Pulmonary artery endothelial cell (primary cell): ENCODE measurements at regions not wholly inside any gene's neighbourhood (a gene's known extent, or its start where the extent isn't known, plus 50 kb on each side); places are given as distances from the start of the nearest gene placed in this dataset.

Experiments used
- DNase-seq: peaks from one replicate; pipeline ENCODE4 v3.0.0-alpha.2; 2011; ENCODE audit warnings: low read depth, low spot score

- no peak for DNase-seq
These were observed 262.5 kb upstream of the SORCS1 start for GRCh38 chr10:107427016-107427415.

DNA sequence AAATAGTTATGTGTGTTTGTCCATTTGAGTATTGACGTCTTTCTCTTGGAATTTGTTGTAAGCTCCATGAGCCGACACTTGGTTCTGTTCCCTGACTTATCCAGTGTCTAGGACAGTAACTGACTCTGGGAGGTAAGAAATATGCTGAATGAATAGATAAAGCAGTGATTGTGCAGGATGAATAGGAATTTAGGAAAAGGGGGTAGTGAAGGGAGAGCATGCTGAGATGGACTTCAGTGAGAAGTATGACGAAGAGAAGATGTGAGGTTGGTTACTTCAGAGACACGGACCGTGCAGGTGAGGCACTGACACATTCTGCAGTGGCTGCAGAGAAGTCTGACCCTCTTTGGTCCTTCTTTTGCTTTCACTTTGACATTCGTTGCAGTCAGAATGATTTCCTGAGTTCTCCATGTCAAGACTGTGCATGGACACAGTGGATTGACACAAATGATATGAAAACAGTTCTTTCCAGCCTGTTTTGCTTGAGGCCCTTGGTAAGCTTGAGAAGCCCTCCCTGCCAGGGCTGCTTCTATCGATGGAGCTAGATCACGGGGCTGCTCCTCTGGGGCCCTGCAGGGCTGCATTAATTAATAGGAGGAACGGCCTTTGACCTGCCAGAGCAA, 261.5 kb upstream of the SORCS1 start:
- no peak for DNase-seq

DNA sequence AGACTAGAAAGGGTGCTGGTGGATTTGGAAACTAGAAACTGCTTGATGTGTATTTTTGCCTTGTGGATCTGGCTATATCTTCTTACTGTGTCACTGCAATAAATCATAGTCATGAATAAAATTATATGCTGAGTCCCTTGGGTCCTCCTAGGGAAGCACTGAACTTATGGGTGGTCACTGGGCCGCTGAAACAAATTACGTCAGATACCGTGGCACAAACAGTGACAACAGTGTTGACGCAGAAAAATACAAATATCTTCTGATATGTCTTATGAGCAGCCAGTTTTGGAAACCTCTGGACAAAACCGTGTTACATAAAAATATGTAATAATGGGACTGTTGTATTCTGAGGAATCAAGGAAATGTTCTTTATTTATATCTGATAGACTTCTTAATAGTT, 260.1 kb upstream of the SORCS1 start:
- DNase-seq = no peak

- DNase-seq = no peak
These were observed 259.4 kb upstream of the SORCS1 start for GRCh38 chr10:107423903-107424302.

- DNase-seq = no peak
These were observed 258.2 kb upstream of the SORCS1 start for GRCh38 chr10:107422681-107423080.

- DNase-seq = no peak
These were observed 255.7 kb upstream of the SORCS1 start for GRCh38 chr10:107420196-107420595.

GRCh38 chr10:107418085-107418806, 253.7 kb upstream of the SORCS1 start:
- no peak for DNase-seq

DNA sequence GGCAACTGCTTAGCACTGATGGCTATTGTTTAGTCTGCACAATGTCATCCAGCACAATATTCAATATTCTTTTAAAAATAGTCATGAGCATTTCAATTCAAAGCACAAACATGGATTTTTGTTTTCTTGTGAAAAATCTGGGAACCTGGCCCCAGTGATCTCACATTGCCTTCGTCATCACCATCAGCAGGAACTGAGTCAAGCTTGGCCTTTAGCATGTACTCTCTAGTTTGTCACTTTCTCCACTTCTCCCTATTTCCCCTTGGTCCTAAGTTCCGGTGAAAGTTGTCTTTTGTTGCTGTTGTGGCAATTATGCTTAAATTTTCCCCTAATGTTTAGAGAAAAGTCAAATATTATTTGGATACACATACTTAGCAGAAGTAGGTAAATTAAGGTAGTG, 252.9 kb upstream of the SORCS1 start:
- DNase-seq = no peak

GRCh38 chr10:107415446-107415845, 250.9 kb upstream of the SORCS1 start:
- DNase-seq = no peak

DNA sequence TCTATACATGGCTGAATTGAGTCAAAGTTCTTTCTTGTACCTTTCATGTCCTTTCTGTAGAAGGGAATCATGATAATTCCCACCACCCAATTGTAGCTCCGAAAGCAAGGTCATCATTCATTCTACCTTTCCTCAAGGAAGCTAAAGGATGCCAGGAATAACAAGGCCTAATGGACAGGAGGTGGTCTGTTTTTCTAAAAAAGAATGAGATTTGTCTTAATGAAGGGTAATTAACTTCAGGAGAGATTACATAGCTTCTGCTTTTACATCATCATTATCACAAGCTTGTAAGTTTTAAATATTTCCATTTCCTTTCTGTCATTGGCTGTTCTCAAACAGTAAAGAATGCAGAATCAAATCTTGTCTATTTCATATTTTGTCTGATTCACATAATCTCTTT, 249.5 kb upstream of the SORCS1 start:
- DNase-seq = no peak

- DNase-seq = no peak
These were observed 245.0 kb upstream of the SORCS1 start for GRCh38 chr10:107409522-107409921.

GRCh38 chr10:107398115-107398514, 233.6 kb upstream of the SORCS1 start:
- DNase-seq = no peak

DNA sequence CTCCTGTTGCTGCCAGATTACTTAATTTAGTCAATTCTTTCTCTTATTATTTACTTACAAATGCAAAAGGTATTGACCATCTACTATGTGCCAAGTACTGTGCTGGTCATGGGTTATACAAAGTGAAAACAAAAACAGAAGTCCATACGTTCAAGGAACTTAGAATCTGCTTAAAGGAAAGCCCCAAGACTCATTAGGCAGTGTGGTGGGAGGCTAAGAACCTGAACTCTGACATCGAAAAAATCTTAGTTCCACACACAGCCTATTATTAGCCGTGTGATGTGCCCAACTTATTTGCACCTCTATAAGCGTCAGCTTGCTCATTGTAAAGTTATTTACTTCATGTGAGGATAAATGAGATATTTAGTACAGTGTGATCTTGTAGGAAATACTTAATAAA, 227.4 kb upstream of the SORCS1 start:
- DNase-seq = no peak

GRCh38 chr10:107390563-107390962, 226.1 kb upstream of the SORCS1 start:
- no peak for DNase-seq

GRCh38 chr10:107383357-107383756, 218.9 kb upstream of the SORCS1 start:
- DNase-seq = no peak

DNA sequence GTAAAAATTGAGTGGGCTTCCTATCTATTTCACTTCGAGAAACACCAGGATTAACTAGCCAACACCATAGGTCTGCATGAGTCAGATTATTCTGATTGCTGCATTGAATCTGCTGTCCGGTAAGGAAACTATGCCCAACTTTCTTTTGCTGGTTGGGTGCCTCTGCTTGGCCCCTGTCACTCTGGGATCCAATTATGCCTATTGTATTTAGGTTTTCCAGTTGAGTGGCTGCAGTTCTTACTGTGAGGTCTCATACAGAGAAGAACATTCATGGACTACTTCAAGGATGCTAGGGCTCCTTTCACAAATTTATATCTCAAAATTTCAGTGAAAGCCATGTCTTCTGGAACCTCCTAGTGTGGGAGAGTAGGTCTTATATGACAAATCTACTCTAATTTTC, 215.1 kb upstream of the SORCS1 start:
- no peak for DNase-seq

GRCh38 chr10:107371801-107372200, 207.3 kb upstream of the SORCS1 start:
- no peak for DNase-seq

DNA sequence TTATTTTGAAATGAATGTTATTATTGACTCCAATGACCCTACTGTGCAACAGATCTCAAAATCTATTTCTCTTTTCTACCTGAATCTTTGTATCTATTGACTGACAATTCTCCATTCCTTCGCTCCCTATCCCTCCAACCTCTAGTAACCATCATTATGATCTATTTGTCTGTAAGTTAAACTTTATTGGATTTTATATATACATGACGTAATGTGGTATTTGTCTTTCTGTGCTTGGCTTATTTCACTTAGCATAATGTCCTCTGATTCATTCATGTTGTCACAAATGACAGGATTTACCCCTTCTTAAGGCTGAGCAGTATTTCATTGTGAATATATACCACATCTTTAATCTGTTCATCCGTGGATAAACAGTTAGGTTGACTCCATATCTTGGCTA, 200.4 kb upstream of the SORCS1 start:
- DNase-seq = no peak

- DNase-seq = no peak
These were observed 197.8 kb upstream of the SORCS1 start for GRCh38 chr10:107362306-107362705.

GRCh38 chr10:107357033-107357432, 192.5 kb upstream of the SORCS1 start:
- DNase-seq = no peak

DNA sequence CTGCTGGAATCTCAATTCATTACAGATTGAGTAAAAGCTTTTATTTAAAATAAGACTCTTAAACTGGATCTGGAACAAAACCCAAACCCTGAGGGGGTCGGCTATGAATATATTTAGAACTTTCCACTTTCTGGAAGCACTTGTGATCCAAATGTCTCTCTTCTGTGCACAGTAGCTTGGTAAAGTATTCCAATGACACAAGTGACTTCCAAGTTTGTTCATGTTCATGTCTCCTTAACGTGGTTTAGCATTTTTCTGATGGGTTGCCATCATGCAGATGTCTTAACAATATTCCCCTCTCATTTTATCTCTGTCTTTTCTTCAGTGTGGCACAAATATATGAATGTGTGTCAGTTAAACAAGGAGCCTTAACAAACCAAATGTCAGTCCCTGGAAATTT, 191.9 kb upstream of the SORCS1 start:
- DNase-seq = no peak

GRCh38 chr10:107342711-107343110, 178.2 kb upstream of the SORCS1 start:
- no peak for DNase-seq

DNA sequence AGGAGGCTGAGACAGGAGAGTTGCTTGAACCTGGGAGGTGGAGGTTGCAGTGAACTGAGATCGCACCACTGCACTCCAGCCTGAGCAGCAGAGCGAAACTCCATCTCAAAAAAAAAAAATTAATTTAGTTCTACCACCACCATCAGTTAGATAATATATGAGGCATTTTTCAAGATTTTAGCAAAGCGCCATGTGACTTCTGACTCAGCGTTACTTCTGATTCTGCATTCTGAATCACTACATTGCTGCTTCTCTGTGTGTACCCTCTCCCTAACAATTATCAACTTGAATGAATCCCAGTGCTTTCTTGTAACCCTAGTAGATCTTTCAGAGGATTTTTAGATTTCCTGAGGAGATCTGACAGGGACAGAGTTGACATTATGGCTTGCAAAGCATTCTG, 176.8 kb upstream of the SORCS1 start:
- no peak for DNase-seq
